Activated naive CD4-positive, alpha-beta T cell treated with anti-CD3 and anti-CD28 coated beads for 36 hours (primary cell): ENCODE measurements at regions not wholly inside any gene's neighbourhood (a gene's known extent, or its start where the extent isn't known, plus 50 kb on each side); places are given as distances from the start of the nearest gene placed in this dataset.

Source experiments
- CTCF ChIA-PET: fragments of 350-600 bp; sonication (Branson Sonifier 250); formaldehyde crosslinking; loops from one replicate; lab custom pipeline; 2021; ENCODE audit warnings: antibody characterized with exemption; lab: Charles Lee
- DNase-seq: peaks from one replicate; pipeline ENCODE4 v3.0.0-alpha.2; 2020
- H3K27ac Mint-ChIP-seq: one replicate; pipeline ENCODE4 v1.8.0; 2021; ENCODE audit warnings: mild to moderate bottlenecking, mixed read lengths
- H3K27me3 Mint-ChIP-seq: one replicate; pipeline ENCODE4 v1.8.0; 2021; ENCODE audit warnings: low read depth, mixed read lengths
- H3K36me3 Mint-ChIP-seq: one replicate; pipeline ENCODE4 v1.8.0; 2021; ENCODE audit warnings: low read depth, mixed read lengths
- H3K4me1 Mint-ChIP-seq: one replicate; pipeline ENCODE4 v1.8.0; 2021; ENCODE audit warnings: low read depth, mixed read lengths
- H3K4me3 Mint-ChIP-seq: one replicate; pipeline ENCODE4 v1.8.0; 2021; ENCODE audit warnings: mild to moderate bottlenecking, moderate library complexity, mixed read lengths
- H3K9me3 Mint-ChIP-seq: one replicate; pipeline ENCODE4 v1.8.0; 2021; ENCODE audit warnings: mixed read lengths
- intact Hi-C: fragments of 100-400 bp; cut with micrococcal nuclease; formaldehyde crosslinking; loops from one replicate; pipeline ENCODE4 v1.15.1; 2023

DNA sequence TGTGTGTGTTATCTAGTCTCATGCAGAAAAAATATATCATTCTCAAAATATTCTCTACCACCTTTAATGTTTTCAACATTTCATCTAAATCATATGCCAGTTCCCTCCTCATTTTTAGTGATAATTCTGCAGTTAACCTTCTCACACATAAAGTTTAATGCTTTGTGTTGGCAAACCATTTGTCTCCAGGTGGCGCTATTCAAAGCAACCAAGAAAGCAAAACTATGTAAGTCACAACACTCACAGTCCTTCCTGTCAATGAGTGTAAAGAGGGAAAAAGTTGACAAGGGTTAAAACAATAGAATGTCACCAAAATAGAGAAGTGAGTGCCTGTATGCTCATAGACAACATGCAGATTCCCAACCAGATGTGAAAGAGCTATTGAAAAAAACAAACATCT, 961.6 kb upstream of the LRRTM1 start:
- CTCF ChIA-PET = no interaction called here
- no peak overlapping the region for H3K4me3 Mint-ChIP-seq
- H3K4me1 Mint-ChIP-seq = no peaks in the 10 kb centered on the region
- no peaks in the 10 kb centered on the region for H3K27me3 Mint-ChIP-seq
- no peak overlapping the region for H3K27ac Mint-ChIP-seq
- peaks cover 29% of the 10 kb centered on the region for H3K9me3 Mint-ChIP-seq
- no peak for DNase-seq
- H3K36me3 Mint-ChIP-seq = no peaks in the 10 kb centered on the region
- intact Hi-C loops = no loop called here

GRCh38 chr2:81263989-81264388, 959.4 kb upstream of the LRRTM1 start:
- no peak for DNase-seq
- Mint-ChIP-seq H3K27ac (no peak overlapping the region), H3K9me3 (peaks cover 14% of the 10 kb centered on the region), H3K4me3 (no peak overlapping the region), H3K36me3 (no peaks in the 10 kb centered on the region), H3K4me1 (no peaks in the 10 kb centered on the region), H3K27me3 (no peaks in the 10 kb centered on the region)
- intact Hi-C loops = no loop called here
- CTCF ChIA-PET = no interaction called here

- H3K4me1 Mint-ChIP-seq = no peaks in the 10 kb centered on the region
Measured at GRCh38 chr2:81260320-81260719, 955.8 kb upstream of the LRRTM1 start.

DNA sequence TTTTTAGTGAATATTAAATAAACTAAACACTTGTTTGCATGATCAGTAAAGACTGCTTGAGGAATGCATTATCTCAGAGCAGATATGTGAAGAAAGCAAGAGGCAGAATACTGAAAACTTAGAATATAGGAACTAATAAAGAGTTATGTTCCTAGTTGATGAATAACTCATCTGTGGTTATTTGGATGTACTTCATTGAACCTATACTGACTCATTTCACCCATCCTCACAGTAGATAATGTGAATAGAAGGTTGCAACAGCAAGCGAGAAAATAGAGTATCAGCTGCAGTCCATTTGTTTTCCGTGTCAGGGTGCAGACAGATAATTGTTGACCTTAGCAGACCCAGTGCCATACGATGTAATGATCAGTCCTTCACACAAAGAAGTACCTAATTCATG, 945.7 kb upstream of the LRRTM1 start:
- Mint-ChIP-seq H3K27me3 (no peaks in the 10 kb centered on the region), H3K4me1 (no peaks in the 10 kb centered on the region), H3K9me3 (peaks cover 19% of the 10 kb centered on the region), H3K4me3 (no peak overlapping the region), H3K27ac (no peak overlapping the region), H3K36me3 (no peaks in the 10 kb centered on the region)
- DNase-seq = no peak
- intact Hi-C loops = no loop called here
- CTCF ChIA-PET = no interaction called here

More at GRCh38 chr2:81260320-81260719, 955.8 kb upstream of the LRRTM1 start:
- no peak overlapping the region for H3K4me3 Mint-ChIP-seq
- CTCF ChIA-PET = no interaction called here
- H3K36me3 Mint-ChIP-seq = no peaks in the 10 kb centered on the region
- DNase-seq = no peak
- H3K9me3 Mint-ChIP-seq = no peaks in the 10 kb centered on the region
- H3K27me3 Mint-ChIP-seq = no peaks in the 10 kb centered on the region
- intact Hi-C loops = no loop called here
- no peak overlapping the region for H3K27ac Mint-ChIP-seq

DNA sequence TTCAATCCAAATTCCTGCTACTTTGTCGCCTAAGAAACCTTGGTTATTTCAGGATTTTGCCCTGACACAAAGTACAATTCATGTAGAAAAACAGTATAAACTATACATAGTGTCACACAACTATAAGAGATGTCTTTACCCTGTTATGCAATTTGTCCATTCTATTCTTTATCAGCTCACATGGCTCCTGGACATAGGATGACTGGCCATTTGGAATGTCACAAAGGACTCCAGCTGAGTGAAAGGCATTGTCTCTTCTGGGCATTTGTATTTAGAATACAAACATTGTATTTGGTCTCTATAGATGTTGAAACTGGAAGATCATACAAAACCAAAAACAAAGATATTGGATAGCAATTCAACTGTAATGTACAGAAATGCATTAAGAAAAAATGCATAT, 944.6 kb upstream of the LRRTM1 start:
- Mint-ChIP-seq H3K27me3 (no peaks in the 10 kb centered on the region), H3K9me3 (peaks cover 19% of the 10 kb centered on the region), H3K4me1 (no peaks in the 10 kb centered on the region), H3K4me3 (no peak overlapping the region), H3K27ac (no peak overlapping the region), H3K36me3 (no peaks in the 10 kb centered on the region)
- CTCF ChIA-PET = no interaction called here
- no peak for DNase-seq
- intact Hi-C loops = no loop called here

GRCh38 chr2:81247648-81248047, 943.1 kb upstream of the LRRTM1 start:
- Mint-ChIP-seq H3K9me3 (peaks cover 8% of the 10 kb centered on the region), H3K4me3 (no peak overlapping the region), H3K4me1 (no peaks in the 10 kb centered on the region), H3K27ac (no peak overlapping the region), H3K27me3 (no peaks in the 10 kb centered on the region), H3K36me3 (no peaks in the 10 kb centered on the region)
- DNase-seq = no peak
- intact Hi-C loops = no loop called here
- CTCF ChIA-PET = no interaction called here

DNA sequence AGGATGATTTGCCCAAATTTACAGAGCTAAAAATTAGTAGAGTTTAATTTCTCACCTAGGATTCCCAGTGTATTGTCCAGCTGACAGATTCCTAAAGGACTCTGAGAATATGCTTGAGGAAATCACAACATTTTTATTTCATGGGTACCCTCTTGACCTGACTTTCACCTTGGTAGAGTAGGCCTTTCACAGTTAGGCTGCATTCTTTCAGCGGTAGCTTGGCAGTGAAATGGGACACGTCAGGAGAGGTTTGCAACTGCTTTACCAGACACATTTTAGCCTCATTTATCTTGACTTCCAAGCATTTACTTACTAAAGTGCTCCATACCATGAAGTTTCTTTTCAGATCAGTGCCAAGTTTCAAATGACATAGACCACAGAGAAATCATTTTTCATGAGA, 937.9 kb upstream of the LRRTM1 start:
- intact Hi-C loops = no loop called here
- no peaks in the 10 kb centered on the region for H3K36me3 Mint-ChIP-seq
- no peaks in the 10 kb centered on the region for H3K27me3 Mint-ChIP-seq
- H3K9me3 Mint-ChIP-seq = peaks cover 8% of the 10 kb centered on the region
- no peak overlapping the region for H3K4me3 Mint-ChIP-seq
- CTCF ChIA-PET = no interaction called here
- DNase-seq = no peak
- no peak overlapping the region for H3K27ac Mint-ChIP-seq
- H3K4me1 Mint-ChIP-seq = no peaks in the 10 kb centered on the region

DNA sequence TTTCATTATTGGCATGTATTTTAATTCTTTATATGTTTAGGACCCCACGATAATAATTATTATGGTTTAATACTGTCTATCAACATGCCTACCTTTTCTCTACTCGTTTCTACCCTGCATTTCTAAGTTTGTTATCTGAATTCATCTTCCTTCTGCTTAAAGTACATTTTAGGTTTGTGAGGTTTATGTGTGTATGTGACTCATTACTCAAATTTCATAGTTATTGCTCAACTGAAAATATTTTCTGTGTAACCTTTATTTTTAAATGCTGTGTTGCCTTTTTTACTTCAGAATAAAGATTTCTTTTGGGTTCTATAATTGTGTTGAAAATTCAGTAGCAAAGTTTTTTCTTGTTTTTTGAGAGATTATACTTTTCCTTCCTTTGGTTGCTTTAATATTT, 933.9 kb upstream of the LRRTM1 start:
- CTCF ChIA-PET = no interaction called here
- no peak for DNase-seq
- no peak overlapping the region for H3K27ac Mint-ChIP-seq
- no peak overlapping the region for H3K4me3 Mint-ChIP-seq
- peaks cover 13% of the 10 kb centered on the region for H3K9me3 Mint-ChIP-seq
- no peaks in the 10 kb centered on the region for H3K36me3 Mint-ChIP-seq
- intact Hi-C loops = no loop called here
- no peaks in the 10 kb centered on the region for H3K27me3 Mint-ChIP-seq
- no peaks in the 10 kb centered on the region for H3K4me1 Mint-ChIP-seq

- H3K36me3 Mint-ChIP-seq = no peaks in the 10 kb centered on the region
- intact Hi-C loops = no loop called here
Measured at GRCh38 chr2:81235601-81236000, 931.0 kb upstream of the LRRTM1 start.

DNA sequence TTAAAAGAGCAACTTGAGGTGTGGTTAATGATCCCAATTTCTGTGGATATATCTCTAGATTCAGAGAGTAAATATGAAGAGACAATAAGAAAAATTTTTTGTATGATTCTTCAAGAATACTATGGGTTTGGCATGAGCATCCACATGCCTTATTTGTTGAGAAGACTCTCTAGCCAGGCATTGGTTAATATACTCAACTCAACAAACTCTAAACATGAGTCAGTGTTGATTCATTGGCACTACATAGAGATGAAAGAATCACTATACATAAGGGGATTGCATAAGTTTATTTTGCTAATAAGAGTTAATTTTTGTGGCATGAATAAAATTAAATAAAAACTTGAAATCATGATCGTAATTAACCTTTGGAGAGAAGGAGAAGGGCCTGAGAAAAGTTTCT, 930.2 kb upstream of the LRRTM1 start:
- no peak for DNase-seq

More at GRCh38 chr2:81235601-81236000, 931.0 kb upstream of the LRRTM1 start:
- no peaks in the 10 kb centered on the region for H3K4me1 Mint-ChIP-seq
- CTCF ChIA-PET = no interaction called here
- H3K27me3 Mint-ChIP-seq = no peaks in the 10 kb centered on the region
- H3K9me3 Mint-ChIP-seq = peaks cover 18% of the 10 kb centered on the region
- no peak overlapping the region for H3K27ac Mint-ChIP-seq
- no peak for DNase-seq
- no peak overlapping the region for H3K4me3 Mint-ChIP-seq

DNA sequence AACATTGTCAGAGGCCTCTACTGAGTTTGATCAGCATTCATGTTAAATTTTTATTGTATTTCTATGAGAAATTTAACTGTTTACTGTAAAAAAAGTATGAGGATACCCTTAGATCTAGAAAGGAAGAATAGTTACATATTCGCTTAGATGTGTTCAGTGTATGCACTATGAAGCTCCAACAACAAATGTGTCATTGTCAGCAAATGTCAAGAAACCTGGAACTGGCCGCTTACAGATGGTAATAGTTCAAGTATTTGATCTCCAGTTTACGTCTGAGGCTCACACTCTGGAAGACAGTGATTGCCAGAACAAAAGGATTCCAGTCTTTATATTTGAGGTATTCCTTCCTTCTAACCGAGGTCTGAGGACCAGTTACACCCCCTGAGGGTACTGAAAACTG, 921.2 kb upstream of the LRRTM1 start:
- no peaks in the 10 kb centered on the region for H3K27me3 Mint-ChIP-seq
- H3K4me3 Mint-ChIP-seq = no peak overlapping the region
- H3K9me3 Mint-ChIP-seq = peaks cover 10% of the 10 kb centered on the region
- no peak overlapping the region for H3K27ac Mint-ChIP-seq
- H3K4me1 Mint-ChIP-seq = no peaks in the 10 kb centered on the region
- intact Hi-C loops = no loop called here
- H3K36me3 Mint-ChIP-seq = no peaks in the 10 kb centered on the region
- no peak for DNase-seq
- CTCF ChIA-PET = no interaction called here

More for the DNA sequence above, 930.2 kb upstream of the LRRTM1 start:
- no peak overlapping the region for H3K4me3 Mint-ChIP-seq
- H3K27ac Mint-ChIP-seq = no peak overlapping the region
- no peaks in the 10 kb centered on the region for H3K36me3 Mint-ChIP-seq
- peaks cover 18% of the 10 kb centered on the region for H3K9me3 Mint-ChIP-seq
- intact Hi-C loops = no loop called here
- no peaks in the 10 kb centered on the region for H3K4me1 Mint-ChIP-seq
- CTCF ChIA-PET = no interaction called here
- H3K27me3 Mint-ChIP-seq = no peaks in the 10 kb centered on the region

GRCh38 chr2:81213598-81213997, 909.0 kb upstream of the LRRTM1 start:
- H3K9me3 Mint-ChIP-seq = peaks cover 17% of the 10 kb centered on the region
- H3K27me3 Mint-ChIP-seq = no peaks in the 10 kb centered on the region
- no peak for DNase-seq
- H3K36me3 Mint-ChIP-seq = no peaks in the 10 kb centered on the region
- no peaks in the 10 kb centered on the region for H3K4me1 Mint-ChIP-seq
- CTCF ChIA-PET = no interaction called here
- no peak overlapping the region for H3K4me3 Mint-ChIP-seq
- no peak overlapping the region for H3K27ac Mint-ChIP-seq
- intact Hi-C loops = no loop called here

- Mint-ChIP-seq H3K9me3 (peaks cover 21% of the 10 kb centered on the region), H3K27me3 (no peaks in the 10 kb centered on the region), H3K27ac (no peak overlapping the region), H3K4me3 (no peak overlapping the region), H3K36me3 (no peaks in the 10 kb centered on the region), H3K4me1 (no peaks in the 10 kb centered on the region)
- no peak for DNase-seq
- CTCF ChIA-PET = no interaction called here
- intact Hi-C loops = no loop called here
Measured at GRCh38 chr2:81206216-81206615, 901.7 kb upstream of the LRRTM1 start.
